ENCODE measurements at regions not wholly inside any gene's neighbourhood (a gene's known extent, or its start where the extent isn't known, plus 50 kb on each side); places are given as distances from the start of the nearest gene placed in this dataset.

DNA sequence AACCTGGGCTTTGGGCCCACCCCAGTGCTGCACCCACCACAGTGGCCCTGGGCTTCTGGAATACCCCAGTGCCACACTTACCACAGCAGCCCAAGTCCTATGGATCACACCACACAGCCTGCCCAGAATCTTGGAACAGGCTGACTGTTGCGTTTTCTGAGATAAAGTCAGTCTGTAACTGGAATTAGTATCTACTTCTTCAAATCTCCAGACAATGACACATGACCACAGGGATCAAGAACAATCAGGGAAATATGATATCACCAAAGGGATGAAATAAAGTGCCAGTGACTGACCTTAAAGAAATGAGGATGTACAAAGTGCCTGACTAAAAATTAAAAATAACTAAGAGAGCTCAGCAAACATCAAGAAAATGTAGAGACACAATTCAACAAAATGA, 239.7 kb upstream of the PLD5 start:
- TF ChIP-seq, protein P1, sequence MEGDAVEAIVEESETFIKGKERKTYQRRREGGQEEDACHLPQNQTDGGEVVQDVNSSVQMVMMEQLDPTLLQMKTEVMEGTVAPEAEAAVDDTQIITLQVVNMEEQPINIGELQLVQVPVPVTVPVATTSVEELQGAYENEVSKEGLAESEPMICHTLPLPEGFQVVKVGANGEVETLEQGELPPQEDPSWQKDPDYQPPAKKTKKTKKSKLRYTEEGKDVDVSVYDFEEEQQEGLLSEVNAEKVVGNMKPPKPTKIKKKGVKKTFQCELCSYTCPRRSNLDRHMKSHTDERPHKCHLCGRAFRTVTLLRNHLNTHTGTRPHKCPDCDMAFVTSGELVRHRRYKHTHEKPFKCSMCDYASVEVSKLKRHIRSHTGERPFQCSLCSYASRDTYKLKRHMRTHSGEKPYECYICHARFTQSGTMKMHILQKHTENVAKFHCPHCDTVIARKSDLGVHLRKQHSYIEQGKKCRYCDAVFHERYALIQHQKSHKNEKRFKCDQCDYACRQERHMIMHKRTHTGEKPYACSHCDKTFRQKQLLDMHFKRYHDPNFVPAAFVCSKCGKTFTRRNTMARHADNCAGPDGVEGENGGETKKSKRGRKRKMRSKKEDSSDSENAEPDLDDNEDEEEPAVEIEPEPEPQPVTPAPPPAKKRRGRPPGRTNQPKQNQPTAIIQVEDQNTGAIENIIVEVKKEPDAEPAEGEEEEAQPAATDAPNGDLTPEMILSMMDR (IDR thresholded peaks at IDR 0.05; ENCODE audit: extremely low read depth, insufficient read depth, missing control alignments): no peak
- in situ Hi-C loops (cut with MboI; ENCODE audit: low pct_unique_long_range_greater_than_20kb, low sequenced_read_pairs, unreplicated experiment): no loop called here
- no peak for DNase-seq (ENCODE audit: low spot score)

DNA sequence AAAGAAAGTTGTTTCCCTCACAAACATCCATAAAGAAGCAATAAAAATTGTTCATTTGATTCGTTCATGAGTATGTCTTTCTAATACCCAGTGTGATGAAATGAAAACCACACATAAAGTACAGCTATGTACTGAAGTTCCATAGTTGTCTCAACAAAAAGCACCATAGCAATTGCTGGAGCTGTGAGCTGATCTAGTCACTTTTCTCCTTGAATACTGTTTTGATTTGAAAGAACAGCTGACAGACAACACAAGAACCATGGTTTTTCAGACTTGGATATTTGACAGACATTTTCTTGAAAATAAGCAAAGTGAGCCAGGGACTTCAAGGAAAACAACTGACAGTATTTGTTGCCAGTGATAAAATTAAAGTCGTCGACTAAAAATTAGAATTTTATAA, 237.1 kb upstream of the PLD5 start:
- TF ChIP-seq, protein P1 (IDR thresholded peaks at IDR 0.05; ENCODE audit: extremely low read depth, insufficient read depth, missing control alignments): no peak
- no peak for DNase-seq (ENCODE audit: low spot score)
- in situ Hi-C loops (cut with MboI; ENCODE audit: low pct_unique_long_range_greater_than_20kb, low sequenced_read_pairs, unreplicated experiment): no loop called here

DNA sequence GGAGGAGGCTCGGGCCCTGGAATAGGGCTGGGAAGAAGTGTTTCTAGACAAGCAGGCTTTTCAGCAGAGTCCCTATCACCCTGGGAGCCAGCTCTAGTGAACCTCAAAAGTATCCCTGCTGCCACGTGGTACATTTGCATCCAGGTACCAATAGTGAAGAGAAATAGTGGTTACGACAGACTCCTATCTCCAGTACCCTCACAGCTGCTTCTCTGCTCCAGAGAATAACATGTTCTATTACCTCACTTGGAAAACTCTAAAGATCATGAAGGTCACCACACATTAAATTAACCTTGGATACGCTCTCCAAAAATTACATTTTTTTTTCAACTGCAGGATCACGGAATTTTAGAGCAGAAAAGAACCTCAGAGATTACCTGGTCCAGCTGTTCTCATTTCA, 230.4 kb upstream of the PLD5 start:
- TF ChIP-seq, protein P1 (IDR thresholded peaks at IDR 0.05; ENCODE audit: extremely low read depth, insufficient read depth, missing control alignments): no peak
- DNase-seq (ENCODE audit: low spot score): no peak
- in situ Hi-C loops (cut with MboI; ENCODE audit: low pct_unique_long_range_greater_than_20kb, low sequenced_read_pairs, unreplicated experiment): no loop called here

DNA sequence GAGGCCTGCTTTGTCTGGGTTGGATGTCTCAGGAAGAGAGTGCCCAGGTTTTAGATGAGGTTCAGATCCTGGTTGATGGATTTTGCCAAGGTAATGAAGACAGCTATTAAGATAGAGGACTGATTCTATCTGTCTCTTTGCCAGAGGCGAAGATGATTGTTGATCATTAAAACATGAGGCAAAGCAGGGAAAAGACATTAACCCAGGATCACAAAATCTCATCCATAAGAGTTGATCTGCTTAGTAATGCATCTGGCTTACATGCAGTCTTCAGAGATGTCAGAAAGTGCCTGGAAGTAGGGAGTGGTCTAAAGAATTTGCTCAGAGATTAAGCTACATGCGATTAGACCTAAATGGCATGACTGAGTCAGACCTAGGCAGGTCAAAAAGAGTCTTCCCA, 229.6 kb upstream of the PLD5 start:
- in situ Hi-C loops (cut with MboI; ENCODE audit: low pct_unique_long_range_greater_than_20kb, low sequenced_read_pairs, unreplicated experiment): no loop called here
- DNase-seq (ENCODE audit: low spot score): no peak
- TF ChIP-seq, protein P1 (IDR thresholded peaks at IDR 0.05; ENCODE audit: extremely low read depth, insufficient read depth, missing control alignments): no peak

DNA sequence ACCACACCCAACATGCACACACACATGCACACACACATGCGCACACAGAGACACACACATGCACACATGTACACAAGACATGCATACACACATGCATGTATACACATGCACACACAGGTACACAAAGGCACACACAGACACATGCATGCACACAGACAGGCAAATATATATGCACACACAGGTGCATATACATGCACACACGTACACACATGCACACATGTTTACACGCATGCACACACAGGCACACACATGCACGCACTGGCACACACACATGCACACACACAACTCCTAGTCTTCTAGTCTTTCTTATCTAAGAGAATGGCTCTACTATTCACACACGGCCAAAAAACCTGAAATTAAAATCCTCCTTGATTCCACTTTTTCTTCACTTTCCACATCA, 222.7 kb upstream of the PLD5 start:
- in situ Hi-C loops (cut with MboI; ENCODE audit: low pct_unique_long_range_greater_than_20kb, low sequenced_read_pairs, unreplicated experiment): no loop called here
- TF ChIP-seq, protein P1 (IDR thresholded peaks at IDR 0.05; ENCODE audit: extremely low read depth, insufficient read depth, missing control alignments): no peak
- DNase-seq (ENCODE audit: low spot score): no peak

DNA sequence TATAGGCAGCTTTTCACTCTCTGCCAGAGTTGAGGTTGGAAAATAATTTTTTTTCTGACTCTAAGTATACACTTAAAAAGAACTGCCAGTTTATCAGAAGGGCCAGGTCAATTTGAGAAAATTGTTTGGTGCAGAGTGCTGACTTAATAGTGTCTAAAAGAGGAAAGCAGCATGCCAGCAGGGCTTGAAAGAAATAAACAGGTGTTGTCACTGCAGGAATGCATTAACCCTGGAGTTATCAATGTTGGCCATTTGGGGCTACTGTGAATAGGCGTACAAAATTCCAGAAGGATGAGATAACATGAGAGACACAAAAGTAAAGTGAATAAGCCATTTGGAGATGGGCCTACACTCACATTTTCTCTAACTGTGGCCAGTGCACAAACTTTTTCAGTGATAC, 220.6 kb upstream of the PLD5 start:
- no peak for DNase-seq (ENCODE audit: low spot score)
- TF ChIP-seq, protein P1 (IDR thresholded peaks at IDR 0.05; ENCODE audit: extremely low read depth, insufficient read depth, missing control alignments): no peak
- in situ Hi-C loops (cut with MboI; ENCODE audit: low pct_unique_long_range_greater_than_20kb, low sequenced_read_pairs, unreplicated experiment): no loop called here
